ENCODE measurements at regions not wholly inside any gene's neighbourhood (a gene's known extent, or its start where the extent isn't known, plus 50 kb on each side); places are given as distances from the start of the nearest gene placed in this dataset.
A peak's percentile ranks its signal among the peaks of the same experiment; 100 is the strongest.

DNA sequence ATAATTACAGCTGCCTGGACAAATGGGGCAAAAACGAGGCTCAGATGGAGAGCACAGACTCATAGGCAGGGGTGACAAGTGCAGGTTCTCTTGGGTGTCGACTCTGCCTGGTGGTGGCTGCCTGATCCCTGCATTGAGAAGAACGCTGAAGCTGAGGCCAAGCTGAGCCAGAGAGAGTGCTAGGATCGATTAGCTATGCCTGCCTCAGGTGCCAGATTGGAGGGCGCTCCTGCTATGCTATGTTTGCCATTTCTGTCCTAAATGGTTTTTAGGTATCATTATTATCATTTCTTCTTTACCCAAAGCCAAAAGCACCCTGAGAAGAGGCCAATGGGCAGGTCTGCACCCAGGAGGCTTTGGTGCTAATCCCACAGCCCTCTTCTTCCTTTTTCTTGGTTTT lies 53.9 kb upstream of the SLC6A11 start:
- Histone ChIP-seq H2AK5ac (ENCODE audit: low read depth, low read length) (no peak overlapping the region), H3K9me3 (replicated peaks in 1 of 2; ENCODE audit: control insufficient read depth in 2 of 2, insufficient read depth in 1 of 2, low read depth in 1 of 2, low read length in 2 of 2) (no peaks in the 10 kb centered on the region), H4K8ac (ENCODE audit: low read depth, low read length) (no peak overlapping the region), H2AFZ (ENCODE audit: low read length) (no peak overlapping the region), H3K27ac (replicated peaks; ENCODE audit: low read length) (no peak overlapping the region), H3K4me1 (ENCODE audit: control insufficient read depth in 2 of 2, insufficient read depth in 1 of 2, low read depth in 1 of 2, low read length in 2 of 2) (peaks cover 3 to 13% of the 10 kb centered on the region in 2 donors), H3K23ac (ENCODE audit: low read depth, low read length, poor library complexity) (no peak overlapping the region), H3K36me3 (replicated peaks in 1 of 2; ENCODE audit: control insufficient read depth in 2 of 2, insufficient read depth in 2 of 2, low read length in 2 of 2) (no peaks in the 10 kb centered on the region), H3K4me2 (ENCODE audit: insufficient read depth, low read length, poor library complexity, severe bottlenecking) (no peak overlapping the region), H4K91ac (ENCODE audit: low read depth, low read length, poor library complexity) (no peak overlapping the region), H3K27me3 (ENCODE audit: control insufficient read depth in 3 of 3, insufficient read depth in 3 of 3, low read depth in 1 of 3, low read length in 3 of 3) (no peaks in the 10 kb centered on the region), H3K14ac (ENCODE audit: low read length) (no peak overlapping the region), H3K4me3 (ENCODE audit: low read length in 2 of 2) (no peak overlapping the region), H3K18ac (ENCODE audit: low read length) (no peak overlapping the region), H3K79me1 (ENCODE audit: low read depth, low read length) (no peaks in the 10 kb centered on the region), H2BK15ac (ENCODE audit: low read length) (no peak overlapping the region), H2BK5ac (ENCODE audit: low read length) (no peak overlapping the region), H3K4ac (ENCODE audit: low read length) (no peak overlapping the region), H3K9ac (ENCODE audit: low read depth, low read length, poor library complexity) (no peak overlapping the region), H2BK12ac (ENCODE audit: low read length) (no peak overlapping the region), H2BK120ac (ENCODE audit: low read depth, low read length) (no peak overlapping the region)
- WGBS, 2 donors (ENCODE audit: extremely low coverage in 2 of 2, insufficient read length in 2 of 2, insufficient replicate concordance in 1 of 2) = no CpG with 5 or more reads among the region's 5 CpGs
- DNase-seq (ENCODE audit: low spot score) = no peak

DNA sequence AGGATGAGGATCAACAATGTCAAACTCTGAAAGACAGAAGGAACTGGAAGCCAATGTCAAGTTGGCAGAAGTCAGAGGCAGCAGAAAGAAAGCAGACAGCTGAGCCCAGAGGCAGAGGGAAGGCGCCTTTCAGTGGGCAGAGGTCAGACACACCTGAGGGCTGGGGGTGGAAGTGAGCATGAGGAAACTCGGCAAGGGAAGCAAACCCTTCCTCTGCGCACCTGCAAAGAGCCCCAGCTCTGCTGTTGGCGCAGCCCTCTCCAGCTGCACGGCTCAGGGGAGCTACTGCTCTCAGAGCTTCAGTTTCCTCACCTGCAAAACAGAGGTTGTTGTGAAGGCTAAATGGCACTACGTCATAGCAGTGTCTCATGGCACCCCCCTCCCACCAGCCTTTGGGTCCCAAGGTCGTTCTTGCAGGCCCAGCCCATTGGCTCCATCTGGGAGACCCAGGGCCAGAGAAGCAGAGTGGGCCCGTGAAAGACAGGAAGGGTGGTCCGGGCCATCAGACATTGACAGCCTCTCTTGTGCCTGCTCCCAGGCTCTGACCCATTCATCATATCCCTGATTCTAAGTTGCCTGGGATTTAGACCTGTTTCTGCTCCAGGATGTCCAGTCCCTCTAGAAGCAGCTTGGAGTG lies 53.3 kb upstream of the SLC6A11 start:
- no peak overlapping the region for H3K9ac ChIP-seq (ENCODE audit: low read depth, low read length, poor library complexity)
- H3K23ac ChIP-seq (ENCODE audit: low read depth, low read length, poor library complexity) = no peak overlapping the region

DNA sequence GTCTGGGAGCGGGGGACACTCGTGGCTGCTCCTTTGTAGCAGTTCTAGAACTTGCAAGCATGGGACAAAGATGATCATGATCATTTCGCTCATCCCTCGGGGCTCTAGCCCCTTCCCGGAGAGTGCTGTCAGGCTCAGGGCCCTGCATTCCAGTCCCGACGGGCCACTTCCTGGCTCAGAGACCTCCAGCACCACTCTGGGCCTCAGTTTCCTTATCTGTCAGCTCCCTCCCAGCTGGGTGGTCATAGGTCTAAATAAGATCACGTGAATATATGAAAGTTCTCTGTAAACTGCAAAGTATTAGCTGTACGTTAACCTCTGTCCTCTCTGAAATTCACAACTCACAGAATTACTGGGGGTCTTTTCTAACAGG lies 52.8 kb upstream of the SLC6A11 start:
- H2BK12ac ChIP-seq (ENCODE audit: low read length) = no peak overlapping the region

More for the DNA sequence above, 53.3 kb upstream of the SLC6A11 start:
- Histone ChIP-seq H4K8ac (ENCODE audit: low read depth, low read length) (no peak overlapping the region), H3K14ac (ENCODE audit: low read length) (no peak overlapping the region), H2BK5ac (ENCODE audit: low read length) (no peak overlapping the region), H2BK120ac (ENCODE audit: low read depth, low read length) (no peak overlapping the region), H3K4me3 (ENCODE audit: low read length in 2 of 2) (no peak overlapping the region), H3K4ac (ENCODE audit: low read length) (no peak overlapping the region), H3K4me1 (ENCODE audit: control insufficient read depth in 2 of 2, insufficient read depth in 1 of 2, low read depth in 1 of 2, low read length in 2 of 2) (peaks cover 3 to 13% of the 10 kb centered on the region in 2 donors), H4K91ac (ENCODE audit: low read depth, low read length, poor library complexity) (no peak overlapping the region), H3K18ac (ENCODE audit: low read length) (peak overlapping the region; percentile 77), H3K36me3 (replicated peaks in 1 of 2; ENCODE audit: control insufficient read depth in 2 of 2, insufficient read depth in 2 of 2, low read length in 2 of 2) (no peaks in the 10 kb centered on the region), H2AK5ac (ENCODE audit: low read depth, low read length) (no peak overlapping the region), H3K27me3 (ENCODE audit: control insufficient read depth in 3 of 3, insufficient read depth in 3 of 3, low read depth in 1 of 3, low read length in 3 of 3) (no peaks in the 10 kb centered on the region), H3K79me1 (ENCODE audit: low read depth, low read length) (no peaks in the 10 kb centered on the region), H2BK12ac (ENCODE audit: low read length) (no peak overlapping the region), H2BK15ac (ENCODE audit: low read length) (peak overlapping the region; percentile 30), H2AFZ (ENCODE audit: low read length) (no peak overlapping the region), H3K27ac (replicated peaks; ENCODE audit: low read length) (no peak overlapping the region), H3K9me3 (replicated peaks in 1 of 2; ENCODE audit: control insufficient read depth in 2 of 2, insufficient read depth in 1 of 2, low read depth in 1 of 2, low read length in 2 of 2) (no peaks in the 10 kb centered on the region), H3K4me2 (ENCODE audit: insufficient read depth, low read length, poor library complexity, severe bottlenecking) (no peak overlapping the region)
- no peak for DNase-seq (ENCODE audit: low spot score)
- no CpG with 5 or more reads among the region's 9 CpGs for WGBS, 2 donors (ENCODE audit: extremely low coverage in 2 of 2, insufficient read length in 2 of 2, insufficient replicate concordance in 1 of 2)

DNA sequence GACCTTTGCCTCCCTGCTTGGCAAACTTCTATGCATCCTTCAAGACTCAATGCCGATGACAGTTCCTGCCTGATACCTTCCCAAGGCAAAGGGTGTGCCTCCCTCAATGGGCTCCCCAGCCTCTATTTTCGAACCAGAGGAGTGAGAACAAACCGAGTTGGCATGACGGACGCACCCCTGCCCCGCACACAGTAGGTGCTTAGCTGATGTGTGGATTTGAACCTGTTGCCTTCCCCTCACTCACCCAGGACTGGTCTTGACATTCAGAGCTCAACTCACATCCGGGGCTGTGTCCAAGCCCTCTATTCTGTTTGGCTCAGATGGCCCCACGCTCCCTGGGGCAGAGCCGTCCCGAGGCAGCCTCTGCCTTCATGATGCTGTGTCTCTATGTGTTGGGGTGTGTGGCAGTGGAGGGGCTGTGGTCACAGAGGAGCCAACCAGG lies 52.2 kb upstream of the SLC6A11 start:
- no peak overlapping the region for H3K9ac ChIP-seq (ENCODE audit: low read depth, low read length, poor library complexity)
- peak overlapping the region; percentile 40 for H3K4me2 ChIP-seq (ENCODE audit: insufficient read depth, low read length, poor library complexity, severe bottlenecking)
- H2BK12ac ChIP-seq (ENCODE audit: low read length) = no peak overlapping the region
- H2BK120ac ChIP-seq (ENCODE audit: low read depth, low read length) = no peak overlapping the region
- H3K18ac ChIP-seq (ENCODE audit: low read length) = peak overlapping the region; percentile 8
- no peak overlapping the region for H3K27ac ChIP-seq (replicated peaks; ENCODE audit: low read length)
- H3K4me1 ChIP-seq (ENCODE audit: control insufficient read depth in 2 of 2, insufficient read depth in 1 of 2, low read depth in 1 of 2, low read length in 2 of 2) = peaks cover 3 to 13% of the 10 kb centered on the region in 2 donors
- no peaks in the 10 kb centered on the region for H3K9me3 ChIP-seq (replicated peaks in 1 of 2; ENCODE audit: control insufficient read depth in 2 of 2, insufficient read depth in 1 of 2, low read depth in 1 of 2, low read length in 2 of 2)
- DNase-seq (ENCODE audit: low spot score) = no peak
- peak overlapping the region; percentile 92 for H2AFZ ChIP-seq (ENCODE audit: low read length)
- no peaks in the 10 kb centered on the region for H3K27me3 ChIP-seq (ENCODE audit: control insufficient read depth in 3 of 3, insufficient read depth in 3 of 3, low read depth in 1 of 3, low read length in 3 of 3)
- no peak overlapping the region for H2BK5ac ChIP-seq (ENCODE audit: low read length)
- no peaks in the 10 kb centered on the region for H3K79me1 ChIP-seq (ENCODE audit: low read depth, low read length)
- H2BK15ac ChIP-seq (ENCODE audit: low read length) = no peak overlapping the region
- H3K23ac ChIP-seq (ENCODE audit: low read depth, low read length, poor library complexity) = no peak overlapping the region
- no peak overlapping the region for H3K4me3 ChIP-seq (ENCODE audit: low read length in 2 of 2)
- no peak overlapping the region for H3K4ac ChIP-seq (ENCODE audit: low read length)
- no peak overlapping the region for H4K91ac ChIP-seq (ENCODE audit: low read depth, low read length, poor library complexity)
- no peak overlapping the region for H4K8ac ChIP-seq (ENCODE audit: low read depth, low read length)
- no peaks in the 10 kb centered on the region for H3K36me3 ChIP-seq (replicated peaks in 1 of 2; ENCODE audit: control insufficient read depth in 2 of 2, insufficient read depth in 2 of 2, low read length in 2 of 2)
- WGBS, 2 donors (ENCODE audit: extremely low coverage in 2 of 2, insufficient read length in 2 of 2, insufficient replicate concordance in 1 of 2) = no CpG with 5 or more reads among the region's 10 CpGs
- no peak overlapping the region for H3K14ac ChIP-seq (ENCODE audit: low read length)
- H2AK5ac ChIP-seq (ENCODE audit: low read depth, low read length) = no peak overlapping the region

More for the DNA sequence above, 52.8 kb upstream of the SLC6A11 start:
- Histone ChIP-seq H3K4me1 (ENCODE audit: control insufficient read depth in 2 of 2, insufficient read depth in 1 of 2, low read depth in 1 of 2, low read length in 2 of 2) (peaks cover 3 to 13% of the 10 kb centered on the region in 2 donors), H3K27ac (replicated peaks; ENCODE audit: low read length) (no peak overlapping the region), H4K91ac (ENCODE audit: low read depth, low read length, poor library complexity) (no peak overlapping the region), H2BK120ac (ENCODE audit: low read depth, low read length) (no peak overlapping the region), H2BK5ac (ENCODE audit: low read length) (no peak overlapping the region), H3K4me3 (ENCODE audit: low read length in 2 of 2) (no peak overlapping the region), H2AFZ (ENCODE audit: low read length) (no peak overlapping the region), H3K4ac (ENCODE audit: low read length) (no peak overlapping the region), H3K4me2 (ENCODE audit: insufficient read depth, low read length, poor library complexity, severe bottlenecking) (no peak overlapping the region), H3K27me3 (ENCODE audit: control insufficient read depth in 3 of 3, insufficient read depth in 3 of 3, low read depth in 1 of 3, low read length in 3 of 3) (no peaks in the 10 kb centered on the region), H2AK5ac (ENCODE audit: low read depth, low read length) (no peak overlapping the region), H3K9ac (ENCODE audit: low read depth, low read length, poor library complexity) (no peak overlapping the region), H2BK15ac (ENCODE audit: low read length) (no peak overlapping the region), H3K23ac (ENCODE audit: low read depth, low read length, poor library complexity) (no peak overlapping the region), H4K8ac (ENCODE audit: low read depth, low read length) (no peak overlapping the region), H3K36me3 (replicated peaks in 1 of 2; ENCODE audit: control insufficient read depth in 2 of 2, insufficient read depth in 2 of 2, low read length in 2 of 2) (no peaks in the 10 kb centered on the region), H3K14ac (ENCODE audit: low read length) (no peak overlapping the region), H3K9me3 (replicated peaks in 1 of 2; ENCODE audit: control insufficient read depth in 2 of 2, insufficient read depth in 1 of 2, low read depth in 1 of 2, low read length in 2 of 2) (no peaks in the 10 kb centered on the region), H3K79me1 (ENCODE audit: low read depth, low read length) (no peaks in the 10 kb centered on the region), H3K18ac (ENCODE audit: low read length) (no peak overlapping the region)
- no CpG with 5 or more reads among the region's 9 CpGs for WGBS, 2 donors (ENCODE audit: extremely low coverage in 2 of 2, insufficient read length in 2 of 2, insufficient replicate concordance in 1 of 2)
- no peak for DNase-seq (ENCODE audit: low spot score)
